ENCODE measurements at regions not wholly inside any gene's neighbourhood (a gene's known extent, or its start where the extent isn't known, plus 50 kb on each side); places are given as distances from the start of the nearest gene placed in this dataset.

- no peaks in the 10 kb centered on the region for H3K36me3 ChIP-seq (ENCODE audit: control insufficient read depth, insufficient read depth, low read length)
- CTCF ChIA-PET = no interaction called here
- no peaks in the 10 kb centered on the region for H3K9me3 ChIP-seq (ENCODE audit: control insufficient read depth, insufficient read depth, low read depth, low read length)
- no peak overlapping the region for H3K27ac ChIP-seq (ENCODE audit: low read length)
- H3K27me3 ChIP-seq (ENCODE audit: control insufficient read depth, insufficient read depth, low read length) = no peaks in the 10 kb centered on the region
- BruUV-seq (replicated peaks) = no TSS peak
- in situ Hi-C loops (cut with HindIII; ENCODE audit: low pct_unique_long_range_greater_than_20kb, low sequenced_read_pairs) = no loop called here
- ATAC-seq = no peak
- DNase-seq (ENCODE audit: low read depth, low spot score) = no peak
- POLR2A ChIA-PET = no interaction called here
- no peaks in the 10 kb centered on the region for H3K4me1 ChIP-seq (ENCODE audit: control insufficient read depth, insufficient read depth, low read length)
- no peak overlapping the region for H3K4me3 ChIP-seq (ENCODE audit: low read depth in 2 of 2, low read length in 2 of 2)
- TF ChIP-seq POLR2AphosphoS5 (IDR thresholded peaks at IDR 0.05; ENCODE audit: low read depth, low read length) (no peak), TCF7L2 (IDR thresholded peaks at IDR 0.05; ENCODE audit: low read depth, low read length) (no peak), SIN3A (IDR thresholded peaks at IDR 0.05; ENCODE audit: borderline replicate concordance, insufficient read depth, low read depth, low read length) (no peak), REST (IDR thresholded peaks at IDR 0.05; ENCODE audit: insufficient read depth in 1 of 2, low read depth in 2 of 2, low read length in 1 of 2) (no peak)
- TF ChIP-seq, protein P1, sequence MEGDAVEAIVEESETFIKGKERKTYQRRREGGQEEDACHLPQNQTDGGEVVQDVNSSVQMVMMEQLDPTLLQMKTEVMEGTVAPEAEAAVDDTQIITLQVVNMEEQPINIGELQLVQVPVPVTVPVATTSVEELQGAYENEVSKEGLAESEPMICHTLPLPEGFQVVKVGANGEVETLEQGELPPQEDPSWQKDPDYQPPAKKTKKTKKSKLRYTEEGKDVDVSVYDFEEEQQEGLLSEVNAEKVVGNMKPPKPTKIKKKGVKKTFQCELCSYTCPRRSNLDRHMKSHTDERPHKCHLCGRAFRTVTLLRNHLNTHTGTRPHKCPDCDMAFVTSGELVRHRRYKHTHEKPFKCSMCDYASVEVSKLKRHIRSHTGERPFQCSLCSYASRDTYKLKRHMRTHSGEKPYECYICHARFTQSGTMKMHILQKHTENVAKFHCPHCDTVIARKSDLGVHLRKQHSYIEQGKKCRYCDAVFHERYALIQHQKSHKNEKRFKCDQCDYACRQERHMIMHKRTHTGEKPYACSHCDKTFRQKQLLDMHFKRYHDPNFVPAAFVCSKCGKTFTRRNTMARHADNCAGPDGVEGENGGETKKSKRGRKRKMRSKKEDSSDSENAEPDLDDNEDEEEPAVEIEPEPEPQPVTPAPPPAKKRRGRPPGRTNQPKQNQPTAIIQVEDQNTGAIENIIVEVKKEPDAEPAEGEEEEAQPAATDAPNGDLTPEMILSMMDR (IDR thresholded peaks at IDR 0.05) = no peak
- intact Hi-C loops (cut with micrococcal nuclease; ENCODE audit: unreplicated experiment) = no loop called here
These were observed 514.7 kb upstream of the GRIN3A start for GRCh38 chr9:102253099-102253498.

- ATAC-seq (no peak), DNase-seq (ENCODE audit: low read depth, low spot score) (no peak)
- ChIA-PET POLR2A (no interaction called here), CTCF (no interaction called here)
- Histone ChIP-seq H3K27me3 (ENCODE audit: control insufficient read depth, insufficient read depth, low read length) (no peaks in the 10 kb centered on the region), H3K27ac (ENCODE audit: low read length) (no peak overlapping the region), H3K9me3 (ENCODE audit: control insufficient read depth, insufficient read depth, low read depth, low read length) (no peaks in the 10 kb centered on the region), H3K4me3 (ENCODE audit: low read depth in 2 of 2, low read length in 2 of 2) (no peak overlapping the region), H3K36me3 (ENCODE audit: control insufficient read depth, insufficient read depth, low read length) (no peaks in the 10 kb centered on the region), H3K4me1 (ENCODE audit: control insufficient read depth, insufficient read depth, low read length) (no peaks in the 10 kb centered on the region)
- in situ Hi-C loops (cut with HindIII; ENCODE audit: low pct_unique_long_range_greater_than_20kb, low sequenced_read_pairs) = no loop called here
- no peak for TF ChIP-seq POLR2AphosphoS5 (IDR thresholded peaks at IDR 0.05; ENCODE audit: low read depth, low read length)
- TF ChIP-seq, protein P1 (IDR thresholded peaks at IDR 0.05) = no peak
- TF ChIP-seq REST (IDR thresholded peaks at IDR 0.05; ENCODE audit: insufficient read depth in 1 of 2, low read depth in 2 of 2, low read length in 1 of 2) = no peak
- TF ChIP-seq SIN3A (IDR thresholded peaks at IDR 0.05; ENCODE audit: borderline replicate concordance, insufficient read depth, low read depth, low read length) = no peak
- TF ChIP-seq TCF7L2 (IDR thresholded peaks at IDR 0.05; ENCODE audit: low read depth, low read length) = no peak
- intact Hi-C loops (cut with micrococcal nuclease; ENCODE audit: unreplicated experiment) = no loop called here
- no TSS peak for BruUV-seq (replicated peaks)
These were observed 506.5 kb upstream of the GRIN3A start for GRCh38 chr9:102244916-102245315.
